ENCODE measurements at regions not wholly inside any gene's neighbourhood (a gene's known extent, or its start where the extent isn't known, plus 50 kb on each side); places are given as distances from the start of the nearest gene placed in this dataset.

DNA sequence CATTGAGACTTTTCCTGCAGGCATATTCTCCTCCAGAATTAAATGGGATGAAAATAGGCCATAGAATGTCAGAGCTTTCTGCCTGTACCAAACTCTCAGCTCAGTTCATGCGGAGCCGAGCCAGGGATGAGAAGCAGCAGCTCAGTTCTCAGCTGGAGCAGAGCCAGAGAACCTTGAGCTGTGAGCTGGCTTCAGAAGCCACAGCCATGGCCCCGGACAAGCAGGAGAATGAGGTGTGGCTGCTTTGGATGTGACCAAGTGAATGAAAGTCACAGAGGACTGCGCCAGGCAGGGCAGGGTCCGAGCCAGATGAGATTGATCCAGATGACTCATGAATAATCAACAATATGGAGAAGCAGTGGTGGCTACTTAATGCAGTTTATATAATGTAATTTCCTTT lies 633.8 kb downstream of the NCAM2 start:
- no peak overlapping the region for H3K4me3 ChIP-seq (ENCODE audit: control insufficient read depth, low read depth, low read length)
- no peak for DNase-seq (ENCODE audit: low read depth)
- TF ChIP-seq, protein P1, sequence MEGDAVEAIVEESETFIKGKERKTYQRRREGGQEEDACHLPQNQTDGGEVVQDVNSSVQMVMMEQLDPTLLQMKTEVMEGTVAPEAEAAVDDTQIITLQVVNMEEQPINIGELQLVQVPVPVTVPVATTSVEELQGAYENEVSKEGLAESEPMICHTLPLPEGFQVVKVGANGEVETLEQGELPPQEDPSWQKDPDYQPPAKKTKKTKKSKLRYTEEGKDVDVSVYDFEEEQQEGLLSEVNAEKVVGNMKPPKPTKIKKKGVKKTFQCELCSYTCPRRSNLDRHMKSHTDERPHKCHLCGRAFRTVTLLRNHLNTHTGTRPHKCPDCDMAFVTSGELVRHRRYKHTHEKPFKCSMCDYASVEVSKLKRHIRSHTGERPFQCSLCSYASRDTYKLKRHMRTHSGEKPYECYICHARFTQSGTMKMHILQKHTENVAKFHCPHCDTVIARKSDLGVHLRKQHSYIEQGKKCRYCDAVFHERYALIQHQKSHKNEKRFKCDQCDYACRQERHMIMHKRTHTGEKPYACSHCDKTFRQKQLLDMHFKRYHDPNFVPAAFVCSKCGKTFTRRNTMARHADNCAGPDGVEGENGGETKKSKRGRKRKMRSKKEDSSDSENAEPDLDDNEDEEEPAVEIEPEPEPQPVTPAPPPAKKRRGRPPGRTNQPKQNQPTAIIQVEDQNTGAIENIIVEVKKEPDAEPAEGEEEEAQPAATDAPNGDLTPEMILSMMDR (IDR thresholded peaks at IDR 0.05; ENCODE audit: control insufficient read depth, insufficient read depth, low read depth, low read length, missing control alignments), result no peak

GRCh38 chr21:21632926-21633325 lies 634.7 kb downstream of the NCAM2 start:
- DNase-seq (ENCODE audit: low read depth), result no peak
- TF ChIP-seq, protein P1 (IDR thresholded peaks at IDR 0.05; ENCODE audit: control insufficient read depth, insufficient read depth, low read depth, low read length, missing control alignments), result no peak

GRCh38 chr21:21661741-21662140 lies 663.5 kb downstream of the NCAM2 start:
- TF ChIP-seq, protein P1 (IDR thresholded peaks at IDR 0.05; ENCODE audit: control insufficient read depth, insufficient read depth, low read depth, low read length, missing control alignments), result no peak
- no peak overlapping the region for H3K4me3 ChIP-seq (ENCODE audit: control insufficient read depth, low read depth, low read length)
- no peak for DNase-seq (ENCODE audit: low read depth)

More at GRCh38 chr21:21632926-21633325, 634.7 kb downstream of the NCAM2 start:
- H3K4me3 ChIP-seq (ENCODE audit: control insufficient read depth, low read depth, low read length), result no peak overlapping the region

DNA sequence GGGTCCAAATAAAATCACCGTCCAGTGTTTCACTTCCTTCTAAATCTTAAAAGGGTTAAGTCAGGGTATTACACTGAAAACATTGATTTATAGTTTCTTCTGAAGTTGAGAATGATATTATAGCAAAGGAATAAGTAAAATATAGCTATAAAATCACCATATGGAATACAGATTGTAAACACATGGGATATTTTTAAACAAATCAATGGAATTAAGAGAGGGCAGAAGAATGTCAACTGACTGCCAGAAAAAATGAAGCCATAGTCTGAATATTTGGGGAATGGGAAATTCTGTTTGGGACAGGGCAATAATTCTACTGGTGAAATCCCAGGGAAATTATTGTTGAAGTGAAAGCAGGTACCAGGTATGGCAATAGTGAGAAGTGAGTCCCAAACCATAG lies 664.6 kb downstream of the NCAM2 start:
- no peak for DNase-seq (ENCODE audit: low read depth)
- H3K4me3 ChIP-seq (ENCODE audit: control insufficient read depth, low read depth, low read length), result no peak overlapping the region
- TF ChIP-seq, protein P1 (IDR thresholded peaks at IDR 0.05; ENCODE audit: control insufficient read depth, insufficient read depth, low read depth, low read length, missing control alignments), result no peak

DNA sequence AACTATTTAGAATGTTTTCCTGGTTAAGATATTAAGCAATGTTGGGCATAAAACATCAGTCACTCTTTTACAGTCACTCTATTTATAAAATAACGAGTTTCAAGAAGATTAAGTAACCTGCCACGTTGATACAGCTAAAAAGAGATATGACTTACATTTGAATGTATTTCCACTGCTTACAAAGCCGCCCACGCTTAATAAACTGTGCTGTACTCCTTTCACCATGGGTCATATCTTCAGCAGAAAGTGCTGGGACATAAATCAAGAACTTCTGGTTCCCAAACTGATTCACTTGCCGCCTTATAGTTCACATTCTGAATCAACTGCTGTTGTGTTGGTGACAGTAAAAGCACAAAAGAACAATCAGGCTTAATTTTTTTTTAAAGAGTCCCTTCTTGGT lies 666.7 kb downstream of the NCAM2 start:
- TF ChIP-seq, protein P1 (IDR thresholded peaks at IDR 0.05; ENCODE audit: control insufficient read depth, insufficient read depth, low read depth, low read length, missing control alignments), result no peak
- H3K4me3 ChIP-seq (ENCODE audit: control insufficient read depth, low read depth, low read length), result no peak overlapping the region
- no peak for DNase-seq (ENCODE audit: low read depth)

DNA sequence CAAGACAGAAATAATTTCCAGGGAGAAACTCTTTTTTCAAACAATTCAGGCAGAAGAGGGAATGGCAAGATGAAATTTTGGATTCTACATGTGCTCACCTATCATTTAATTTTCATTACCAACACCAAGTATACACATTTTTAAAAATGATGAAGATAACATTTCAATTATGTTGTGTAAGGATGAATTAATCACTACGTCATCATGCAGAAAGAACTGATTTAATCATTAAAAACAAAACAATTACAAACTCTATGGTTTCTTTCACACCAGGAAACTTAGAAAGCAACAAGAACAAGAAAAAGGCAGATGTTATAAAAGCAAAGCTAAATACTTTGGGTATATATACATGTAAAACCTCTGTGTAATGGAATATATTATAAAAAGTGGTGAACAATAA lies 668.5 kb downstream of the NCAM2 start:
- TF ChIP-seq, protein P1 (IDR thresholded peaks at IDR 0.05; ENCODE audit: control insufficient read depth, insufficient read depth, low read depth, low read length, missing control alignments), result no peak
- no peak overlapping the region for H3K4me3 ChIP-seq (ENCODE audit: control insufficient read depth, low read depth, low read length)
- no peak for DNase-seq (ENCODE audit: low read depth)

GRCh38 chr21:21668198-21668597 lies 670.0 kb downstream of the NCAM2 start:
- TF ChIP-seq, protein P1 (IDR thresholded peaks at IDR 0.05; ENCODE audit: control insufficient read depth, insufficient read depth, low read depth, low read length, missing control alignments), result no peak
- no peak overlapping the region for H3K4me3 ChIP-seq (ENCODE audit: control insufficient read depth, low read depth, low read length)
- no peak for DNase-seq (ENCODE audit: low read depth)
